ENCODE measurements at regions not wholly inside any gene's neighbourhood (a gene's known extent, or its start where the extent isn't known, plus 50 kb on each side); places are given as distances from the start of the nearest gene placed in this dataset.
"Not testable (repeated sequence)": the region's sequence is repeated elsewhere in the genome, so short reads cannot be mapped to it uniquely, and the experiment has no call there.

- H2BK120ac ChIP-seq (ENCODE audit: low read depth, low read length); H3K4me3 ChIP-seq (ENCODE audit: low read length); H4K5ac ChIP-seq (ENCODE audit: low read length); H3K4me2 ChIP-seq (ENCODE audit: low read length); H3K4me1 ChIP-seq (ENCODE audit: control insufficient read depth, low read depth, low read length); H3K27ac ChIP-seq (ENCODE audit: low read depth, low read length); H2BK5ac ChIP-seq (ENCODE audit: low read length); H2AK5ac ChIP-seq (ENCODE audit: low read length); H3K79me1 ChIP-seq (ENCODE audit: low read length); H3K36me3 ChIP-seq (ENCODE audit: control insufficient read depth, insufficient read depth, low read length); DNase-seq; H3K27me3 ChIP-seq (ENCODE audit: insufficient read depth, low read length, poor library complexity); H3K79me2 ChIP-seq (ENCODE audit: control insufficient read depth, insufficient read depth, low read length); H4K8ac ChIP-seq (ENCODE audit: low read depth, low read length); H3K23ac ChIP-seq (ENCODE audit: low read length); H2BK15ac ChIP-seq (replicated peaks; ENCODE audit: low read depth); H3K18ac ChIP-seq (ENCODE audit: low read length): not testable (repeated sequence)
- H3K9ac ChIP-seq (ENCODE audit: low read length): peak overlapping the region; percentile 48
- H3K4ac ChIP-seq (ENCODE audit: low read depth, low read length): peak overlapping the region; percentile 70
- H3K56ac ChIP-seq (ENCODE audit: low read length): peak overlapping the region; percentile 74
- WGBS (ENCODE audit: extremely low coverage, insufficient coverage, low lambda C conversion rate): no CpG with 5 or more reads among the region's 10 CpGs
Measured at GRCh38 chr4:119996024-119996423, 70.6 kb downstream of the MAD2L1 start.

DNA sequence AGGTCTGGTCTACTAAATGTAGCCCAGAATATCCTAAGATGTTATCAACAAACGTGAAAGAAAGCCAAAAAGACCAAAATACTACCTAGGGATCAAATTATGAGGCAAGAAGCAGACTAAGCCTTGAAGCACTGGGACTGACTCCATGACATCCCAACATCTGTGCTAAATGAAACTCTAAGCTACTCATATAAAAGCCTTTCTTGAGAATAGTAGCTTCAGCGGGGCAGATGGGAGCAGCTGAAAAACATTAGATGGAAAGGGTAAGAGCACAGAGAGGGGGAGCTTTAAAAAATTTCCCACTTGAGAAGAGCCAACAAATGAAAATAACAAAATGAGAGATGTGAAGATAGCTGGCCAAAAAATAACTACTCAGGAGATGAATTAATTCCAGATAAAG is 81.7 kb downstream of the MAD2L1 start:
- H3K4me1 ChIP-seq (ENCODE audit: control insufficient read depth, low read depth, low read length): no peaks in the 10 kb centered on the region
- H3K27ac ChIP-seq (ENCODE audit: low read depth, low read length): no peak overlapping the region
- H3K4ac ChIP-seq (ENCODE audit: low read depth, low read length): no peak overlapping the region
- no peaks in the 10 kb centered on the region for H3K79me2 ChIP-seq (ENCODE audit: control insufficient read depth, insufficient read depth, low read length)
- H3K4me2 ChIP-seq (ENCODE audit: low read length): no peak overlapping the region
- no peak for DNase-seq
- H3K23ac ChIP-seq (ENCODE audit: low read length): no peak overlapping the region
- H3K56ac ChIP-seq (ENCODE audit: low read length): no peak overlapping the region
- no peaks in the 10 kb centered on the region for H3K36me3 ChIP-seq (ENCODE audit: control insufficient read depth, insufficient read depth, low read length)
- no peaks in the 10 kb centered on the region for H3K79me1 ChIP-seq (ENCODE audit: low read length)
- no peak overlapping the region for H4K8ac ChIP-seq (ENCODE audit: low read depth, low read length)
- no peak overlapping the region for H2BK120ac ChIP-seq (ENCODE audit: low read depth, low read length)
- no CpG with 5 or more reads among the region's 2 CpGs for WGBS (ENCODE audit: extremely low coverage, insufficient coverage, low lambda C conversion rate)
- no peak overlapping the region for H2BK5ac ChIP-seq (ENCODE audit: low read length)
- H3K18ac ChIP-seq (ENCODE audit: low read length): no peak overlapping the region
- H4K5ac ChIP-seq (ENCODE audit: low read length): no peak overlapping the region
- no peak overlapping the region for H3K9ac ChIP-seq (ENCODE audit: low read length)
- no peak overlapping the region for H2BK15ac ChIP-seq (replicated peaks; ENCODE audit: low read depth)
- H3K4me3 ChIP-seq (ENCODE audit: low read length): no peak overlapping the region
- no peak overlapping the region for H2AK5ac ChIP-seq (ENCODE audit: low read length)
- no peaks in the 10 kb centered on the region for H3K27me3 ChIP-seq (ENCODE audit: insufficient read depth, low read length, poor library complexity)

- Histone ChIP-seq H2BK5ac (ENCODE audit: low read length) (no peak overlapping the region), H3K4ac (ENCODE audit: low read depth, low read length) (no peak overlapping the region), H3K18ac (ENCODE audit: low read length) (no peak overlapping the region), H3K4me1 (ENCODE audit: control insufficient read depth, low read depth, low read length) (no peaks in the 10 kb centered on the region), H2AK5ac (ENCODE audit: low read length) (no peak overlapping the region), H3K4me3 (ENCODE audit: low read length) (no peak overlapping the region), H3K9ac (ENCODE audit: low read length) (no peak overlapping the region), H3K4me2 (ENCODE audit: low read length) (no peak overlapping the region), H3K79me1 (ENCODE audit: low read length) (no peaks in the 10 kb centered on the region), H3K79me2 (ENCODE audit: control insufficient read depth, insufficient read depth, low read length) (no peaks in the 10 kb centered on the region), H4K5ac (ENCODE audit: low read length) (no peak overlapping the region), H4K8ac (ENCODE audit: low read depth, low read length) (no peak overlapping the region), H2BK120ac (ENCODE audit: low read depth, low read length) (no peak overlapping the region), H3K23ac (ENCODE audit: low read length) (no peak overlapping the region), H2BK15ac (replicated peaks; ENCODE audit: low read depth) (no peak overlapping the region), H3K27me3 (ENCODE audit: insufficient read depth, low read length, poor library complexity) (no peaks in the 10 kb centered on the region), H3K56ac (ENCODE audit: low read length) (no peak overlapping the region), H3K36me3 (ENCODE audit: control insufficient read depth, insufficient read depth, low read length) (no peaks in the 10 kb centered on the region), H3K27ac (ENCODE audit: low read depth, low read length) (no peak overlapping the region)
- no peak for DNase-seq
Measured at GRCh38 chr4:119982756-119983155, 83.9 kb downstream of the MAD2L1 start.

DNA sequence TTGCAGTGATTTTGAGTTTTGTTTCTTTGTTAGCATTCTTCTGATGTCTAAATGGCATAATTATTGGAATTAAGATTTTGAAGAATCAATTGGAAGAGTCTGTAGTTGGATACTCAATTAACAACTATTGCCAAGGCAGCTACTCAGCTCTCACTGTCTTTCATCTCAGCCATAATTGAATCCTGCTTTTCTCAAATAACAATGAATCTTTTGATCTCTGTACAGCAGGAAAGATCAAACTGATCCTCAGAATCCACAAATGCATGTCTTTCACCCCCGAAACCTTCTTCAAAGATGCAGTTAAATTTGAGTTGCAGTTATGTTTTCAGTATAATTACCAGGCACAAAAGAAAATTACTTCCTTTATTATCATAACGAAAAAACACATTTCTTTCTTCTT is 86.2 kb downstream of the MAD2L1 start:
- H2BK5ac ChIP-seq (ENCODE audit: low read length): no peak overlapping the region
- H2BK120ac ChIP-seq (ENCODE audit: low read depth, low read length): no peak overlapping the region
- no peak overlapping the region for H3K4me2 ChIP-seq (ENCODE audit: low read length)
- H3K79me2 ChIP-seq (ENCODE audit: control insufficient read depth, insufficient read depth, low read length): no peaks in the 10 kb centered on the region
- no peaks in the 10 kb centered on the region for H3K79me1 ChIP-seq (ENCODE audit: low read length)
- H3K27me3 ChIP-seq (ENCODE audit: insufficient read depth, low read length, poor library complexity): no peaks in the 10 kb centered on the region
- H2AK5ac ChIP-seq (ENCODE audit: low read length): no peak overlapping the region
- H3K4me1 ChIP-seq (ENCODE audit: control insufficient read depth, low read depth, low read length): peaks cover 3% of the 10 kb centered on the region
- no peak overlapping the region for H3K4ac ChIP-seq (ENCODE audit: low read depth, low read length)
- H3K56ac ChIP-seq (ENCODE audit: low read length): no peak overlapping the region
- no peak overlapping the region for H2BK15ac ChIP-seq (replicated peaks; ENCODE audit: low read depth)
- no peak for DNase-seq
- H4K8ac ChIP-seq (ENCODE audit: low read depth, low read length): no peak overlapping the region
- no peak overlapping the region for H3K27ac ChIP-seq (ENCODE audit: low read depth, low read length)
- no peak overlapping the region for H3K4me3 ChIP-seq (ENCODE audit: low read length)
- WGBS (ENCODE audit: extremely low coverage, insufficient coverage, low lambda C conversion rate): 100% methylated on average over 1 of the region's 2 CpGs
- H3K36me3 ChIP-seq (ENCODE audit: control insufficient read depth, insufficient read depth, low read length): no peaks in the 10 kb centered on the region
- H3K23ac ChIP-seq (ENCODE audit: low read length): no peak overlapping the region
- no peak overlapping the region for H4K5ac ChIP-seq (ENCODE audit: low read length)
- no peak overlapping the region for H3K18ac ChIP-seq (ENCODE audit: low read length)
- no peak overlapping the region for H3K9ac ChIP-seq (ENCODE audit: low read length)

- Histone ChIP-seq H3K9ac (ENCODE audit: low read length) (no peak overlapping the region), H3K4ac (ENCODE audit: low read depth, low read length) (no peak overlapping the region), H3K27me3 (ENCODE audit: insufficient read depth, low read length, poor library complexity) (no peaks in the 10 kb centered on the region), H4K8ac (ENCODE audit: low read depth, low read length) (no peak overlapping the region), H3K18ac (ENCODE audit: low read length) (no peak overlapping the region), H3K4me1 (ENCODE audit: control insufficient read depth, low read depth, low read length) (peaks cover 3% of the 10 kb centered on the region), H3K23ac (ENCODE audit: low read length) (no peak overlapping the region), H3K27ac (ENCODE audit: low read depth, low read length) (no peak overlapping the region), H4K5ac (ENCODE audit: low read length) (no peak overlapping the region), H3K79me1 (ENCODE audit: low read length) (no peaks in the 10 kb centered on the region), H3K79me2 (ENCODE audit: control insufficient read depth, insufficient read depth, low read length) (no peaks in the 10 kb centered on the region), H3K56ac (ENCODE audit: low read length) (peak overlapping the region; percentile 15), H3K36me3 (ENCODE audit: control insufficient read depth, insufficient read depth, low read length) (no peaks in the 10 kb centered on the region), H2BK5ac (ENCODE audit: low read length) (no peak overlapping the region), H2BK15ac (replicated peaks; ENCODE audit: low read depth) (no peak overlapping the region), H2AK5ac (ENCODE audit: low read length) (no peak overlapping the region), H3K4me3 (ENCODE audit: low read length) (no peak overlapping the region), H2BK120ac (ENCODE audit: low read depth, low read length) (no peak overlapping the region), H3K4me2 (ENCODE audit: low read length) (no peak overlapping the region)
- WGBS (ENCODE audit: extremely low coverage, insufficient coverage, low lambda C conversion rate): no CpG with 5 or more reads among the region's 9 CpGs
- DNase-seq: no peak
Measured at GRCh38 chr4:119977076-119977940, 89.3 kb downstream of the MAD2L1 start.
